HFFc6 (cell line): ENCODE measurements at regions not wholly inside any gene's neighbourhood (a gene's known extent, or its start where the extent isn't known, plus 50 kb on each side); places are given as distances from the start of the nearest gene placed in this dataset.
"Not testable (repeated sequence)": the region's sequence is repeated elsewhere in the genome, so short reads cannot be mapped to it uniquely, and the experiment has no call there.

Experiments
- DNase-seq: peaks from one replicate; pipeline ENCODE4 v3.0.0-alpha.2; 2018
- H3K27ac Mint-ChIP-seq: 2 replicates; pipeline ENCODE4 v1.8.0; 2020; ENCODE audit warnings: mild to moderate bottlenecking, mixed read lengths
- H3K27me3 Mint-ChIP-seq: 2 replicates; pipeline ENCODE4 v1.8.0; 2021; ENCODE audit warnings: mild to moderate bottlenecking, moderate library complexity, mixed read lengths; ENCODE audit not compliant: insufficient read depth
- H3K36me3 Mint-ChIP-seq: 2 replicates; pipeline ENCODE4 v1.8.0; 2021; ENCODE audit warnings: low read depth, mixed read lengths
- H3K4me1 Mint-ChIP-seq: 2 replicates; pipeline ENCODE4 v1.8.0; 2020; ENCODE audit warnings: low read depth, mixed read lengths
- H3K4me3 Mint-ChIP-seq: 2 replicates; pipeline ENCODE4 v1.8.0; 2020; ENCODE audit warnings: mild to moderate bottlenecking, moderate library complexity, mixed read lengths
- H3K9me3 Mint-ChIP-seq: 2 replicates; pipeline ENCODE4 v1.8.0; 2020; ENCODE audit warnings: mild to moderate bottlenecking, mixed read lengths
- CTCF ChIP-seq: fragments of 200-600 bp; sonication (generic); IDR thresholded peaks from 2 replicates; pipeline ENCODE4 v1.5.0; 2021; ENCODE audit warnings: antibody characterized with exemption, mild to moderate bottlenecking

GRCh38 chr12:4151362-4152121, 122.0 kb upstream of the CCND2 start:
- peaks cover 24% of the 10 kb centered on the region for H3K9me3 Mint-ChIP-seq
- TF ChIP-seq CTCF = no peak
- no peaks in the 10 kb centered on the region; the same call in 1 of the 2 replicates for H3K36me3 Mint-ChIP-seq
- H3K4me3 Mint-ChIP-seq = no peak overlapping the region
- H3K27ac Mint-ChIP-seq = no peak overlapping the region
- DNase-seq = no peak
- peaks cover 8% of the 10 kb centered on the region for H3K27me3 Mint-ChIP-seq
- no peaks in the 10 kb centered on the region for H3K4me1 Mint-ChIP-seq

- peaks cover 28% of the 10 kb centered on the region for H3K9me3 Mint-ChIP-seq
- H3K4me3 Mint-ChIP-seq, H3K27ac Mint-ChIP-seq, H3K36me3 Mint-ChIP-seq, H3K27me3 Mint-ChIP-seq, DNase-seq, H3K4me1 Mint-ChIP-seq: not testable (repeated sequence)
Observed at GRCh38 chr12:4150355-4150754, 123.2 kb upstream of the CCND2 start.

- H3K27me3 Mint-ChIP-seq = peaks cover 8% of the 10 kb centered on the region
- no peak overlapping the region for H3K4me3 Mint-ChIP-seq
- H3K27ac Mint-ChIP-seq = no peak overlapping the region
- H3K9me3 Mint-ChIP-seq = peaks cover 30% of the 10 kb centered on the region
- TF ChIP-seq CTCF = no peak
- no peaks in the 10 kb centered on the region for H3K4me1 Mint-ChIP-seq
- no peaks in the 10 kb centered on the region; the same call in none of the 2 replicates for H3K36me3 Mint-ChIP-seq
- no peak for DNase-seq
Observed at GRCh38 chr12:4148418-4149056, 125.0 kb upstream of the CCND2 start.

GRCh38 chr12:4147031-4147481, 126.5 kb upstream of the CCND2 start:
- no peak overlapping the region for H3K27ac Mint-ChIP-seq
- TF ChIP-seq CTCF = no peak
- peaks cover 8% of the 10 kb centered on the region for H3K27me3 Mint-ChIP-seq
- peaks cover 30% of the 10 kb centered on the region for H3K9me3 Mint-ChIP-seq
- no peaks in the 10 kb centered on the region for H3K4me1 Mint-ChIP-seq
- no peak for DNase-seq
- H3K36me3 Mint-ChIP-seq = no peaks in the 10 kb centered on the region; the same call in none of the 2 replicates
- no peak overlapping the region for H3K4me3 Mint-ChIP-seq

- H3K4me3 Mint-ChIP-seq = no peak overlapping the region
- H3K36me3 Mint-ChIP-seq = no peaks in the 10 kb centered on the region; the same call in none of the 2 replicates
- peaks cover 25% of the 10 kb centered on the region for H3K9me3 Mint-ChIP-seq
- H3K27ac Mint-ChIP-seq = no peak overlapping the region
- no peak for DNase-seq
- TF ChIP-seq CTCF = no peak
- H3K27me3 Mint-ChIP-seq = peaks cover 9% of the 10 kb centered on the region
- H3K4me1 Mint-ChIP-seq = no peaks in the 10 kb centered on the region
Observed at GRCh38 chr12:4145990-4146859, 127.3 kb upstream of the CCND2 start.
